Testis (tissue), 2 donors: ENCODE measurements at regions not wholly inside any gene's neighbourhood (a gene's known extent, or its start where the extent isn't known, plus 50 kb on each side); places are given as distances from the start of the nearest gene placed in this dataset.

Source experiments
- POLR2A ChIP-seq: fragments of 450-650 bp; IDR thresholded peaks from one replicate; pipeline ENCODE4 v1.6.1; 2017; ENCODE audit warnings: antibody characterized with exemption, mild to moderate bottlenecking, moderate library complexity
- TF ChIP-seq, protein P1 (sequence below), 3 experiments: fragments of 450-650 bp in 2 of 3; fragments of 200-600 bp in 1 of 3; sonication (generic) in 1 of 3; IDR thresholded peaks; one replicate each; pipeline ENCODE4 v1.5.1; 2016 to 2019; ENCODE audit warnings: antibody characterized with exemption in 3 of 3, mild to moderate bottlenecking in 2 of 3, moderate library complexity in 1 of 3

GRCh38 chr18:2191180-2191790 lies 380.0 kb downstream of the METTL4 start:
- TF ChIP-seq, protein P1, sequence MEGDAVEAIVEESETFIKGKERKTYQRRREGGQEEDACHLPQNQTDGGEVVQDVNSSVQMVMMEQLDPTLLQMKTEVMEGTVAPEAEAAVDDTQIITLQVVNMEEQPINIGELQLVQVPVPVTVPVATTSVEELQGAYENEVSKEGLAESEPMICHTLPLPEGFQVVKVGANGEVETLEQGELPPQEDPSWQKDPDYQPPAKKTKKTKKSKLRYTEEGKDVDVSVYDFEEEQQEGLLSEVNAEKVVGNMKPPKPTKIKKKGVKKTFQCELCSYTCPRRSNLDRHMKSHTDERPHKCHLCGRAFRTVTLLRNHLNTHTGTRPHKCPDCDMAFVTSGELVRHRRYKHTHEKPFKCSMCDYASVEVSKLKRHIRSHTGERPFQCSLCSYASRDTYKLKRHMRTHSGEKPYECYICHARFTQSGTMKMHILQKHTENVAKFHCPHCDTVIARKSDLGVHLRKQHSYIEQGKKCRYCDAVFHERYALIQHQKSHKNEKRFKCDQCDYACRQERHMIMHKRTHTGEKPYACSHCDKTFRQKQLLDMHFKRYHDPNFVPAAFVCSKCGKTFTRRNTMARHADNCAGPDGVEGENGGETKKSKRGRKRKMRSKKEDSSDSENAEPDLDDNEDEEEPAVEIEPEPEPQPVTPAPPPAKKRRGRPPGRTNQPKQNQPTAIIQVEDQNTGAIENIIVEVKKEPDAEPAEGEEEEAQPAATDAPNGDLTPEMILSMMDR (IDR thresholded peaks at IDR 0.05): no peak
- TF ChIP-seq POLR2A: no peak
